HEK293T (cell line): ENCODE measurements at regions not wholly inside any gene's neighbourhood (a gene's known extent, or its start where the extent isn't known, plus 50 kb on each side); places are given as distances from the start of the nearest gene placed in this dataset.

Source experiments
- CTCF ChIA-PET: fragments of 350-600 bp; formaldehyde crosslinking; extraction: SDS; loops from one replicate; lab custom pipeline; 2021; ENCODE audit warnings: antibody characterized with exemption, inconsistent platforms; lab: Yijun Ruan, JAX
- POLR2A ChIA-PET: fragments of 350-600 bp; formaldehyde crosslinking; extraction: SDS; loops from one replicate; lab custom pipeline; 2020; ENCODE audit warnings: antibody characterized with exemption, inconsistent platforms; lab: Yijun Ruan, JAX
- DNase-seq: peaks from one replicate; pipeline ENCODE4 v3.0.0; 2012; ENCODE audit warnings: mixed read lengths; ENCODE audit errors: extremely low spot score
- ARNT ChIP-seq: fragments of 450-650 bp; IDR thresholded peaks from 2 replicates; pipeline ENCODE4 v1.6.1; 2017; ENCODE audit warnings: mild to moderate bottlenecking
- BHLHE40 ChIP-seq: fragments of 450-650 bp; IDR thresholded peaks from 2 replicates; pipeline ENCODE4 v1.6.1; 2016; ENCODE audit warnings: mild to moderate bottlenecking, moderate library complexity, borderline replicate concordance
- CTBP1 ChIP-seq: fragments of 450-650 bp; IDR thresholded peaks from 2 replicates; pipeline ENCODE4 v1.6.1; 2016; ENCODE audit warnings: borderline replicate concordance
- ELF4 ChIP-seq: fragments of 450-650 bp; IDR thresholded peaks from 2 replicates; pipeline ENCODE4 v1.6.1; 2017; ENCODE audit warnings: antibody characterized with exemption
- FOXA1 ChIP-seq: fragments of 450-650 bp; IDR thresholded peaks from 2 replicates; pipeline ENCODE4 v1.6.1; 2016; ENCODE audit warnings: mild to moderate bottlenecking
- FOXK2 ChIP-seq: fragments of 450-650 bp; IDR thresholded peaks from 2 replicates; pipeline ENCODE4 v1.6.1; 2016; ENCODE audit warnings: mild to moderate bottlenecking
- FOXM1 ChIP-seq: fragments of 450-650 bp; IDR thresholded peaks from 2 replicates; pipeline ENCODE4 v1.6.1; 2017; ENCODE audit warnings: mild to moderate bottlenecking, borderline replicate concordance
- HDGF ChIP-seq: fragments of 450-650 bp; IDR thresholded peaks from 2 replicates; pipeline ENCODE4 v1.6.1; 2017; ENCODE audit warnings: antibody characterized with exemption, borderline replicate concordance
- L3MBTL2 ChIP-seq: fragments of 450-650 bp; conservative IDR thresholded peaks from 2 replicates; pipeline ENCODE4 v1.6.1; 2016; ENCODE audit warnings: mild to moderate bottlenecking
- LEF1 ChIP-seq: fragments of 450-650 bp; IDR thresholded peaks from 2 replicates; pipeline ENCODE4 v1.6.1; 2017; ENCODE audit warnings: mild to moderate bottlenecking, borderline replicate concordance
- NFRKB ChIP-seq: fragments of 450-650 bp; IDR thresholded peaks from 2 replicates; pipeline ENCODE4 v1.6.1; 2016; ENCODE audit warnings: mild to moderate bottlenecking, moderate library complexity
- PKNOX1 ChIP-seq: fragments of 450-650 bp; IDR thresholded peaks from 2 replicates; pipeline ENCODE4 v1.6.1; 2016
- SP1 ChIP-seq: fragments of 450-650 bp; IDR thresholded peaks from 2 replicates; pipeline ENCODE4 v1.6.1; 2017
- SUZ12 ChIP-seq: fragments of 450-650 bp; IDR thresholded peaks from 2 replicates; pipeline ENCODE4 v1.6.1; 2016; ENCODE audit warnings: mild to moderate bottlenecking
- TARDBP ChIP-seq: fragments of 450-650 bp; IDR thresholded peaks from 2 replicates; pipeline ENCODE4 v1.6.1; 2016
- ZNF384 ChIP-seq: fragments of 450-650 bp; IDR thresholded peaks from 2 replicates; pipeline ENCODE4 v1.6.1; 2016

- TF ChIP-seq NFRKB (no peak), SP1 (no peak), HDGF (no peak), ELF4 (no peak), FOXA1 (no peak), TARDBP (no peak), FOXM1 (no peak), L3MBTL2 (no peak)
- CTCF ChIA-PET = no interaction called here
- POLR2A ChIA-PET = no interaction called here
- DNase-seq = no peak
These were observed 590.4 kb downstream of the PRELID2 start for GRCh38 chr5:145244788-145245187.

DNA sequence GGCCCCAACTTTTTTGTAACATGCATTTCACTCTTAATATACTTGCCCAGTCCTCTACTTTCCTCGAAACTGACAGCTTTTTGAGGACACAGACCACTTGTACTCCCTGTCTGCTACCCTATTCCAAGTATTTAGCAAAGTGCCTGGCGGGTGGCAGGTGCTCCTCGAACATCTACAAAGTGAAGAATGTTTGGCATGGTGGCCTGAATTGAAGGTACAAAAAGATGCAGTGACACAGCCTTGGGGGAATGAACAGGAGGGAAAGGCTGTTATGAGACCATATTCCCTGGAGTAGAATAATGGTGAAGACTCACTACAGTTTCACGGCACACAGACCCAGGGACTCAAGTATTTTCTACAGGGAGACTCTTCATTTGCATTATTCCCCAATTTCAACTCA lies 590.9 kb downstream of the PRELID2 start:
- ChIA-PET POLR2A (no interaction called here), CTCF (no interaction called here)
- TF ChIP-seq NFRKB (no peak), HDGF (no peak), CTBP1 (no peak), FOXA1 (no peak), LEF1 (no peak), ELF4 (no peak), BHLHE40 (no peak), TARDBP (no peak), SP1 (no peak), ZNF384 (no peak), ARNT (no peak), L3MBTL2 (no peak), FOXM1 (no peak), SUZ12 (no peak), FOXK2 (no peak), PKNOX1 (no peak)
- no peak for DNase-seq

GRCh38 chr5:145243016-145243415 lies 592.1 kb downstream of the PRELID2 start:
- POLR2A ChIA-PET = no interaction called here
- no peak for TF ChIP-seq L3MBTL2
- no peak for TF ChIP-seq FOXM1
- no peak for TF ChIP-seq HDGF
- CTCF ChIA-PET = no interaction called here
- no peak for DNase-seq

- ChIA-PET CTCF (no interaction called here), POLR2A (no interaction called here)
These were observed 592.6 kb downstream of the PRELID2 start for GRCh38 chr5:145242551-145242950.

DNA sequence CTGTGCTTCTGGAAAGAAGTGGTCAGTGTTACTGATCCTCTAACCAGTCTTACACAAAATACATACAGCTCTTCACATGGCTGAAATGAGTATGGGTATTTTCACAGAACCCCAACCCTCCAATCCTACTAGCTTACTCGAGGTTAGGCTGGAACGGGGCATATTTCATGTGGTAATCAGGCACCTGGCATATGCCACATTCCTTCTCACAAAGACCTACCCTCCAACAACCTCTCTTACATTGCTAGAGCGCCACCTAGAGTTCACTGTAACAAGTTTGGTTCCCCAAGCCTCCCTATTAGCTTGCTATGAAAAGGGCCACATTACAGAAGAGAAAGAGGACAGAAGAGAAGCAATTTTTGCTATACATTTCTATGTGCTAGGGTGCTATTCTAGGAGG lies 597.3 kb downstream of the PRELID2 start:
- TF ChIP-seq FOXM1 (no peak), L3MBTL2 (no peak), SP1 (no peak), ELF4 (no peak), ARNT (no peak), TARDBP (no peak), NFRKB (no peak), FOXA1 (no peak), BHLHE40 (no peak), FOXK2 (no peak), PKNOX1 (no peak), ZNF384 (no peak), HDGF (no peak)
- peak; percentile 45 for DNase-seq
- ChIA-PET POLR2A (no interaction called here), CTCF (interaction anchor here (0.5 to 1.9 kb wide), 11 partner anchors 11 to 1034 kb away, joined by 3 to 14 read pairs (median 3); no protein-coding TSS in a partner anchor)

More at GRCh38 chr5:145242551-145242950, 592.6 kb downstream of the PRELID2 start:
- DNase-seq = no peak
- no peak for TF ChIP-seq HDGF
- TF ChIP-seq TARDBP = no peak
- no peak for TF ChIP-seq CTBP1
- no peak for TF ChIP-seq SP1
- no peak for TF ChIP-seq ARNT
- no peak for TF ChIP-seq FOXA1
- TF ChIP-seq ZNF384 = no peak
- TF ChIP-seq FOXM1 = no peak
- TF ChIP-seq ELF4 = no peak
- TF ChIP-seq FOXK2 = no peak
- no peak for TF ChIP-seq NFRKB
- no peak for TF ChIP-seq BHLHE40
- TF ChIP-seq SUZ12 = no peak

DNA sequence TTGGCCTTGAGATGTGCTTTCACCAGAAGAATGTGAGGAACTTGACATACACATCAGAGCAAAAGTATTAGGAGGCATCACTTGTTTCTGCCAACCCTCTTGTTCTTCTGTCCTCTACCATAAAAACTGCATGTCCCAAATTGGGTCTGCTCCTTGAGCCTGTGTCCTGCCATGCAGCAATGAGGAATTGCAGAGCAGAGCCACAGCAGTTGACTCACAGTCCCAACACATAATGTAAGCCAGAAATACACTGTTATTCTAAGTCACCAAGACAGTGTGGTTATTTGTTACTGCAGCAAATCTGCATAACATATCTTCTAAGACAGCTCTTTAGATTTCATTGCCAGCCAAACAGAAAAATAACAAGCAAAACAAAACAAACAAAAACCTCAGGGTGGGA lies 598.2 kb downstream of the PRELID2 start:
- ChIA-PET CTCF (interaction anchor here (0.6 to 1.9 kb wide), 4 partner anchors 10 to 1033 kb away, joined by 3 to 14 read pairs (median 4); no protein-coding TSS in a partner anchor), POLR2A (no interaction called here)
- TF ChIP-seq LEF1 (no peak), L3MBTL2 (no peak), TARDBP (no peak), BHLHE40 (no peak), FOXK2 (no peak), CTBP1 (no peak), FOXM1 (no peak), ARNT (no peak), SP1 (no peak), ZNF384 (no peak), NFRKB (no peak), PKNOX1 (no peak), SUZ12 (no peak)
- no peak for DNase-seq
